GM23338 (cell line): ENCODE measurements at regions not wholly inside any gene's neighbourhood (a gene's known extent, or its start where the extent isn't known, plus 50 kb on each side); places are given as distances from the start of the nearest gene placed in this dataset.

Source experiments
- ATAC-seq: fragments of 200-7000 bp; cut with Tn5 transposase; 3 replicates; pipeline ENCODE4 v1.9.1; 2020
- DNase-seq: peaks from one replicate; pipeline ENCODE4 v3.0.0-alpha.2; 2015; ENCODE audit warnings: low spot score
- H2AFZ ChIP-seq: fragments of 200-600 bp; sonication (generic); 2 replicates; pipeline ENCODE4 v1.8.0; 2016; ENCODE audit warnings: antibody characterized with exemption, mild to moderate bottlenecking, moderate library complexity
- H3F3A ChIP-seq: fragments of 200-600 bp; sonication (generic); replicated peaks from 2 replicates; pipeline ENCODE4 v1.8.0; 2017; ENCODE audit warnings: antibody characterized with exemption, mixed run types, low read depth
- H3K27ac ChIP-seq: fragments of 200-600 bp; sonication (generic); 2 replicates; pipeline ENCODE4 v1.6.1; 2016; ENCODE audit warnings: low read depth
- H3K27me3 ChIP-seq: fragments of 200-600 bp; sonication (generic); 2 replicates; pipeline ENCODE4 v1.8.0; 2016; ENCODE audit warnings: mild to moderate bottlenecking, mixed run types, moderate library complexity; ENCODE audit not compliant: insufficient read depth
- H3K36me3 ChIP-seq: fragments of 200-600 bp; sonication (generic); 2 replicates; pipeline ENCODE4 v1.8.0; 2016; ENCODE audit warnings: mild to moderate bottlenecking; ENCODE audit not compliant: insufficient read depth
- H3K4me1 ChIP-seq: fragments of 200-600 bp; sonication (generic); 2 replicates; pipeline ENCODE4 v1.8.0; 2016; ENCODE audit warnings: mild to moderate bottlenecking, moderate library complexity; ENCODE audit not compliant: insufficient read depth
- H3K4me2 ChIP-seq: fragments of 200-600 bp; sonication (generic); 2 replicates; pipeline ENCODE4 v1.7.1; 2017; ENCODE audit warnings: mixed run types
- H3K4me3 ChIP-seq: fragments of 200-600 bp; sonication (generic); 2 replicates; pipeline ENCODE4 v1.6.1; 2016; ENCODE audit warnings: mixed run types
- H3K79me2 ChIP-seq: fragments of 200-600 bp; sonication (generic); replicated peaks from 2 replicates; pipeline ENCODE4 v1.8.0; 2017; ENCODE audit warnings: mild to moderate bottlenecking; ENCODE audit not compliant: insufficient read depth
- H3K9me2 ChIP-seq: fragments of 200-600 bp; sonication (generic); 2 replicates; pipeline ENCODE4 v1.8.0; 2017; ENCODE audit not compliant: insufficient read depth
- H4K20me1 ChIP-seq: fragments of 200-600 bp; sonication (generic); replicated peaks from 2 replicates; pipeline ENCODE4 v1.8.0; 2017; ENCODE audit warnings: mild to moderate bottlenecking; ENCODE audit not compliant: insufficient read depth
- H3K27ac Mint-ChIP-seq: 2 replicates; pipeline ENCODE4 v1.8.0; 2020; ENCODE audit warnings: inconsistent platforms, mild to moderate bottlenecking, moderate library complexity, mixed read lengths
- H3K27me3 Mint-ChIP-seq: 3 replicates; pipeline ENCODE4 v1.8.0; 2022; ENCODE audit warnings: low read depth, mild to moderate bottlenecking, moderate library complexity, mixed read lengths, inconsistent platforms; ENCODE audit not compliant: insufficient read depth, poor library complexity
- H3K36me3 Mint-ChIP-seq: 3 replicates; pipeline ENCODE4 v1.8.0; 2021; ENCODE audit warnings: low read depth, mild to moderate bottlenecking, inconsistent platforms, moderate library complexity, mixed read lengths
- H3K4me1 Mint-ChIP-seq: 3 replicates; pipeline ENCODE4 v1.8.0; 2020; ENCODE audit warnings: mild to moderate bottlenecking, inconsistent platforms, mixed read lengths
- H3K4me3 Mint-ChIP-seq: 3 replicates; pipeline ENCODE4 v1.8.0; 2021; ENCODE audit warnings: moderate library complexity, mild to moderate bottlenecking, inconsistent platforms, mixed read lengths
- H3K9me3 Mint-ChIP-seq: 3 replicates; pipeline ENCODE4 v1.8.0; 2020; ENCODE audit warnings: moderate library complexity, mild to moderate bottlenecking, inconsistent platforms, mixed read lengths
- CREB1 ChIP-seq: fragments of 250-450 bp; sonication (Bioruptor Pico); IDR thresholded peaks from 2 replicates; pipeline ENCODE4 v1.5.0; 2020; ENCODE audit warnings: low read depth, mild to moderate bottlenecking, moderate library complexity
- CTCF ChIP-seq, 2 experiments: fragments of 200-600 bp in 1 of 2; sonication (generic) in 1 of 2; conservative IDR thresholded peaks; 2 replicates each; pipeline versions ENCODE4 v1.5.1 to v1.6.1; 2016 to 2017; ENCODE audit warnings: antibody characterized with exemption in 2 of 2, low read depth in 2 of 2, mild to moderate bottlenecking in 2 of 2, moderate library complexity in 1 of 2
- ETS1 ChIP-seq: IDR thresholded peaks from 2 replicates; pipeline ENCODE4 v1.6.1; 2016; ENCODE audit warnings: antibody characterized with exemption
- EZH2 ChIP-seq: fragments of 200-600 bp; sonication (generic); IDR thresholded peaks from one replicate; pipeline ENCODE4 v1.8.0; 2017; ENCODE audit warnings: antibody characterized with exemption, mild to moderate bottlenecking, low read depth; ENCODE audit not compliant: unreplicated experiment
- EZH2phosphoT487 ChIP-seq: fragments of 200-600 bp; sonication (generic); IDR thresholded peaks from one replicate; pipeline ENCODE4 v1.8.1; 2018; ENCODE audit warnings: antibody characterized with exemption; ENCODE audit not compliant: unreplicated experiment
- JUNB ChIP-seq: IDR thresholded peaks from one replicate; pipeline ENCODE4 v1.6.1; 2016; ENCODE audit warnings: antibody characterized with exemption; ENCODE audit not compliant: unreplicated experiment
- NANOG ChIP-seq: IDR thresholded peaks from 2 replicates; pipeline ENCODE4 v1.6.1; 2016; ENCODE audit warnings: antibody characterized with exemption, borderline replicate concordance
- POLR2AphosphoS5 ChIP-seq: IDR thresholded peaks from 2 replicates; pipeline ENCODE4 v1.6.1; 2016; ENCODE audit warnings: antibody characterized with exemption, low read depth
- REST ChIP-seq: IDR thresholded peaks from one replicate; pipeline ENCODE4 v1.6.1; 2018; ENCODE audit warnings: antibody characterized with exemption; ENCODE audit not compliant: unreplicated experiment
- STAT1 ChIP-seq: IDR thresholded peaks from one replicate; pipeline ENCODE4 v1.6.1; 2016; ENCODE audit warnings: antibody characterized with exemption; ENCODE audit not compliant: unreplicated experiment
- ZNF114 ChIP-seq: fragments of 250-450 bp; sonication (Bioruptor Pico); IDR thresholded peaks from 2 replicates; pipeline ENCODE4 v1.5.0; 2020; ENCODE audit warnings: mild to moderate bottlenecking, moderate library complexity
- ZNF331 ChIP-seq: fragments of 250-450 bp; sonication (Bioruptor Pico); IDR thresholded peaks from 2 replicates; pipeline ENCODE4 v1.5.0; 2020; ENCODE audit warnings: low read depth, mild to moderate bottlenecking, moderate library complexity
- ZNF462 ChIP-seq: fragments of 250-450 bp; sonication (Bioruptor Pico); IDR thresholded peaks from 2 replicates; pipeline ENCODE4 v1.5.0; 2020; ENCODE audit warnings: mild to moderate bottlenecking, moderate library complexity

GRCh38 chr6:85291326-85291725 is 158.6 kb upstream of the NT5E start (continued):
- no peak for TF ChIP-seq POLR2AphosphoS5
- no peak for TF ChIP-seq ZNF331 (CRISPR knock-in tag)

- Mint-ChIP-seq H3K27ac (no peak overlapping the region), H3K4me1 (peaks cover 2% of the 10 kb centered on the region; the same call in 1 of the 3 replicates), H3K9me3 (peaks cover 24% of the 10 kb centered on the region), H3K4me3 (no peak overlapping the region), H3K36me3 (peaks cover 6% of the 10 kb centered on the region; the same call in 1 of the 3 replicates), H3K27me3 (peaks cover 2% of the 10 kb centered on the region)
- Histone ChIP-seq H2AFZ (no peak overlapping the region), H3K27me3 (no peaks in the 10 kb centered on the region), H3K79me2 (no peaks in the 10 kb centered on the region), H3K4me3 (no peak overlapping the region), H4K20me1 (no peaks in the 10 kb centered on the region), H3K27ac (no peak overlapping the region), H3K4me1 (no peaks in the 10 kb centered on the region; the same call in 1 of the 2 replicates), H3K4me2 (no peak overlapping the region), H3K9me2 (peaks cover 4% of the 10 kb centered on the region; the same call in 1 of the 2 replicates), H3K36me3 (no peaks in the 10 kb centered on the region), H3F3A (no peaks in the 10 kb centered on the region)
- DNase-seq (no peak), ATAC-seq (no peak)
- TF ChIP-seq EZH2 (no peak), ZNF114 (no peak), STAT1 (no peak), EZH2phosphoT487 (no peak), ETS1 (no peak), ZNF331 (CRISPR knock-in tag) (no peak), CREB1 (CRISPR knock-in tag) (no peak), ZNF462 (CRISPR knock-in tag) (no peak), CTCF (conservative IDR thresholded peaks at IDR 0.05; ENCODE audit: low read depth in 2 of 2) (no peak), JUNB (no peak), NANOG (no peak), POLR2AphosphoS5 (no peak), REST (no peak)
Observed at GRCh38 chr6:85287654-85288053, 162.2 kb upstream of the NT5E start.
